Activated B cell treated with CpG ODN at 0.5 μM for 24 hours (primary cell): ENCODE measurements at regions not wholly inside any gene's neighbourhood (a gene's known extent, or its start where the extent isn't known, plus 50 kb on each side); places are given as distances from the start of the nearest gene placed in this dataset.

Experiments
- ATAC-seq: fragments of 200-7000 bp; cut with Tn5 transposase; one replicate; pipeline ENCODE4 v1.10.0; 2021; ENCODE audit warnings: low read depth, mild to moderate bottlenecking, moderate library complexity
- CTCF ChIA-PET: fragments of 350-600 bp; sonication (Branson Sonifier 250); formaldehyde crosslinking; loops from one replicate; lab custom pipeline; 2021; ENCODE audit warnings: antibody characterized with exemption; lab: Charles Lee
- POLR2A ChIA-PET: fragments of 350-600 bp; sonication (Branson Sonifier 250); formaldehyde crosslinking; loops from one replicate; lab custom pipeline; 2021; ENCODE audit warnings: antibody characterized with exemption; lab: Charles Lee
- DNase-seq: peaks from one replicate; pipeline ENCODE4 v3.0.0; 2022
- H3K27ac Mint-ChIP-seq: one replicate; pipeline ENCODE4 v1.8.0; 2020; ENCODE audit warnings: mixed read lengths
- H3K27me3 Mint-ChIP-seq: one replicate; pipeline ENCODE4 v1.8.0; 2021; ENCODE audit warnings: mixed read lengths
- H3K36me3 Mint-ChIP-seq: one replicate; pipeline ENCODE4 v1.8.0; 2021; ENCODE audit warnings: low read depth, mixed read lengths
- H3K4me1 Mint-ChIP-seq: one replicate; pipeline ENCODE4 v1.8.0; 2021; ENCODE audit warnings: mixed read lengths
- H3K4me3 Mint-ChIP-seq: one replicate; pipeline ENCODE4 v1.8.0; 2020; ENCODE audit warnings: mild to moderate bottlenecking, mixed read lengths
- H3K9me3 Mint-ChIP-seq: one replicate; pipeline ENCODE4 v1.8.0; 2020; ENCODE audit warnings: mixed read lengths
- CTCF ChIP-seq: fragments of 200-600 bp; IDR thresholded peaks from one replicate; pipeline ENCODE4 v1.8.0; 2022; ENCODE audit warnings: antibody characterized with exemption, mild to moderate bottlenecking
- intact Hi-C: fragments of 100-400 bp; cut with micrococcal nuclease; formaldehyde crosslinking; loops from one replicate; pipeline ENCODE4 v1.15.1; 2024

DNA sequence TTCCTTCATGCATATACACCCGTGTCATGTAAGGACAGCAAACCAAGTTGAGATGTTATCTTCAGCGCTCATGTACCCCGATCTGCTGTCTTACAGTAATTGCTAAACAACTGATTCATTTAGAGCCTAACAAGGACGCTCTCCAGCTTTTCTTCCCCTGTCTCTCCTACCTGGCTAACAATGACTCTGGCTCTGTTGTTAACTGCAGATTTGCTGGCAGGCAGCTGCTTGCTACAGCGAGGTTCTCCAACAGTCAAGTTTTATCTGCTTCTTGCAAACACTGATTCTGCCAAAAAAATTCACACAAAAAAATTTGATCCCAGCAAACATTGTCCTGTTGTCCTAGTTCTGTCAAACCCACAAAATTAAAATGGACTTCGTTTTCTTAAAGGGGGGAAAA, 101.6 kb downstream of the OTX2 start:
- DNase-seq (no peak), ATAC-seq (no peak)
- ChIA-PET POLR2A (no interaction called here), CTCF (no interaction called here)
- H3K27me3 Mint-ChIP-seq, result peaks cover 5% of the 10 kb centered on the region
- no peaks in the 10 kb centered on the region for H3K9me3 Mint-ChIP-seq
- H3K36me3 Mint-ChIP-seq, result no peaks in the 10 kb centered on the region
- intact Hi-C loops, result no loop called here
- no peak overlapping the region for H3K4me3 Mint-ChIP-seq
- no peak for TF ChIP-seq CTCF
- H3K27ac Mint-ChIP-seq, result no peak overlapping the region
- no peaks in the 10 kb centered on the region for H3K4me1 Mint-ChIP-seq

DNA sequence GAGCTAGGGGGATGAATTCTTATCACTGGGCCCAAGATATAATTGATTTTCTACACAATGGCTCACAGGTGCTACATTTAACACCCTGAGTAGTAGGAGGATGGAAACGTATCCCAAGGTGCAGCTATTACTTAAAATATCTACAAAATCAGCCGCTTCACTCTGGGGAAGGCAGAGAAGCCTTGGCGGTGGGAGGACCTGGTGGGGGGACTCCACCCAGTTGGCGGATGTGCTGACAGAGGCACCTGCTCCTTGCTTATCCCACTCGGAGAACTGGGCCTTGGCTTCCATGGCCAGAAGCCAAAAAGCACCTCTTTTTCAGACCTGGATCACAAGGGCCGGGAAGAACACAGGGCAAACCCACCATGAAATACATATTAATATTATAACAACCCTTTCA, 106.3 kb downstream of the OTX2 start:
- Mint-ChIP-seq H3K27me3 (peaks cover 8% of the 10 kb centered on the region), H3K27ac (no peak overlapping the region), H3K9me3 (no peaks in the 10 kb centered on the region), H3K4me3 (no peak overlapping the region), H3K36me3 (no peaks in the 10 kb centered on the region), H3K4me1 (no peaks in the 10 kb centered on the region)
- TF ChIP-seq CTCF, result no peak
- ChIA-PET POLR2A (no interaction called here), CTCF (no interaction called here)
- intact Hi-C loops, result no loop called here
- DNase-seq, result no peak
- no peak for ATAC-seq

- no peaks in the 10 kb centered on the region for H3K4me1 Mint-ChIP-seq
- H3K27ac Mint-ChIP-seq, result no peak overlapping the region
- CTCF ChIA-PET, result no interaction called here
- no peak for DNase-seq
- no peak for ATAC-seq
- H3K36me3 Mint-ChIP-seq, result no peaks in the 10 kb centered on the region
- no peaks in the 10 kb centered on the region for H3K9me3 Mint-ChIP-seq
- peaks cover 5% of the 10 kb centered on the region for H3K27me3 Mint-ChIP-seq
- intact Hi-C loops, result no loop called here
- POLR2A ChIA-PET, result no interaction called here
- no peak for TF ChIP-seq CTCF
- no peak overlapping the region for H3K4me3 Mint-ChIP-seq
Observed at GRCh38 chr14:56702515-56702914, 107.8 kb downstream of the OTX2 start.
